ENCODE measurements at regions not wholly inside any gene's neighbourhood (a gene's known extent, or its start where the extent isn't known, plus 50 kb on each side); places are given as distances from the start of the nearest gene placed in this dataset.

- no peak overlapping the region for H3K27ac ChIP-seq (ENCODE audit: extremely low read depth, low read depth, low read length)
- H3K4me3 ChIP-seq (ENCODE audit: low read depth, low read length), result no peak overlapping the region
- TF ChIP-seq ZNF558 (tag by site-specific recombination; IDR thresholded peaks at IDR 0.05), result no peak
- TF ChIP-seq ZNF664 (tag by site-specific recombination; IDR thresholded peaks at IDR 0.05), result no peak
- TF ChIP-seq, protein P1, sequence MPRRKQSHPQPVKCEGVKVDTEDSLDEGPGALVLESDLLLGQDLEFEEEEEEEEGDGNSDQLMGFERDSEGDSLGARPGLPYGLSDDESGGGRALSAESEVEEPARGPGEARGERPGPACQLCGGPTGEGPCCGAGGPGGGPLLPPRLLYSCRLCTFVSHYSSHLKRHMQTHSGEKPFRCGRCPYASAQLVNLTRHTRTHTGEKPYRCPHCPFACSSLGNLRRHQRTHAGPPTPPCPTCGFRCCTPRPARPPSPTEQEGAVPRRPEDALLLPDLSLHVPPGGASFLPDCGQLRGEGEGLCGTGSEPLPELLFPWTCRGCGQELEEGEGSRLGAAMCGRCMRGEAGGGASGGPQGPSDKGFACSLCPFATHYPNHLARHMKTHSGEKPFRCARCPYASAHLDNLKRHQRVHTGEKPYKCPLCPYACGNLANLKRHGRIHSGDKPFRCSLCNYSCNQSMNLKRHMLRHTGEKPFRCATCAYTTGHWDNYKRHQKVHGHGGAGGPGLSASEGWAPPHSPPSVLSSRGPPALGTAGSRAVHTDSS (tag by site-specific recombination; IDR thresholded peaks at IDR 0.05), result no peak
- no peak for TF ChIP-seq ZFP69B (tag by site-specific recombination; IDR thresholded peaks at IDR 0.05)
- no peak for TF ChIP-seq ZNF580 (tag by site-specific recombination; IDR thresholded peaks at IDR 0.05)
- no peak for TF ChIP-seq ZNF223 (tag by site-specific recombination; IDR thresholded peaks at IDR 0.05)
- TF ChIP-seq, protein P2, sequence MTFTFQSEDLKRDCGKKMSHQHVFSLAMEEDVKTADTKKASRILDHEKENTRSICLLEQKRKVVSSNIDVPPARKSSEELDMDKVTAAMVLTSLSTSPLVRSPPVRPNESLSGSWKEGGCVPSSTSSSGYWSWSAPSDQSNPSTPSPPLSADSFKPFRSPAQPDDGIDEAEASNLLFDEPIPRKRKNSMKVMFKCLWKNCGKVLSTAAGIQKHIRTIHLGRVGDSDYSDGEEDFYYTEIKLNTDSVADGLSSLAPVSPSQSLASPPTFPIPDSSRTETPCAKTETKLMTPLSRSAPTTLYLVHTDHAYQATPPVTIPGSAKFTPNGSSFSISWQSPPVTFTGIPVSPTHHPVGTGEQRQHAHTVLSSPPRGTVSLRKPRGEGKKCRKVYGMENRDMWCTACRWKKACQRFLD (tag by site-specific recombination; IDR thresholded peaks at IDR 0.05), result no peak
- TF ChIP-seq ZNF423 (tag by site-specific recombination; IDR thresholded peaks at IDR 0.05), result no peak
- TF ChIP-seq ZNF843 (tag by site-specific recombination; IDR thresholded peaks at IDR 0.05), result no peak
- no peak for TF ChIP-seq GLI2 (tag by site-specific recombination; IDR thresholded peaks at IDR 0.05; ENCODE audit: borderline replicate concordance, low read depth)
- no peak for TF ChIP-seq ZNF544 (tag by site-specific recombination; IDR thresholded peaks at IDR 0.05)
- no peak for TF ChIP-seq BCL6B (tag by site-specific recombination; IDR thresholded peaks at IDR 0.05)
- TF ChIP-seq GFI1B (tag by site-specific recombination; IDR thresholded peaks at IDR 0.05), result no peak
- TF ChIP-seq ZNF610 (tag by site-specific recombination; IDR thresholded peaks at IDR 0.05; ENCODE audit: borderline replicate concordance), result no peak
- no peak for TF ChIP-seq ZBTB49 (tag by site-specific recombination; IDR thresholded peaks at IDR 0.05; ENCODE audit: low read depth)
- no peak for TF ChIP-seq ZNF138 (tag by site-specific recombination; IDR thresholded peaks at IDR 0.05; ENCODE audit: borderline replicate concordance)
- TF ChIP-seq ZNF571 (tag by site-specific recombination; IDR thresholded peaks at IDR 0.05), result no peak
- CTCF ChIA-PET, result no interaction called here
- POLR2A ChIA-PET, result no interaction called here
- H3K4me1 ChIP-seq (ENCODE audit: control insufficient read depth, insufficient read depth, low read length), result no peaks in the 10 kb centered on the region
- H3K36me3 ChIP-seq (ENCODE audit: control insufficient read depth in 2 of 2, insufficient read depth in 1 of 2, low read length in 2 of 2), result no peaks in the 10 kb centered on the region
- H3K9me3 ChIP-seq (ENCODE audit: control insufficient read depth, insufficient read depth, low read depth, low read length), result no peaks in the 10 kb centered on the region
Observed at GRCh38 chr16:5932906-5933305, 835.3 kb upstream of the EEF2KMT start.

DNA sequence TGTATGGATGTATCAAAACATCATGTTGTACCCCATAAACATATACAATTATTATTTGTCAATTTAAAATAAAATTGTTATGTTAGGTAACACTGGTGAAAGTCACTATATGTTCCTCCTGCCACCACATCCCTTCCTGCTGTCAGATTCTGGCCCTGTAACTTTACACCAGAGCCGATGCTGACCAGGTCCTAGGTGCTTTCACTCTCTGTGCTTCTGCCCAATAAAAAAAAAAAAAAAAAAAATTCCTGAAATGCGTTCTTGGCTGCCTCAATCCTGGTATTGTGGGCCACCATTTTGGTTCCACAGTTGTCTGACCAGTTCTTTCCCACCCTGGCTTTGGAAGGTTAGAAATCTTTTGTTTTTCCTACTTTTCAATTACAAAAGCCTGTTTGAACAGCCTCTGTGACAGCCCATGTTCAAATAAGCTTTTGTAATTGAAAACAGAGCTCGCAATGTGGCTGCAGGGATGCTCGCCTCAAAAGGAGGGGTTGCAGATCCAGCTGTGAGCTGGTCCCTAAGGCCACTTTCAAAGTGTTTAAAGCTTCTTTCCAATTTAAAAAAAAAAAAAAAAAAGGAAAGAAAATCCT is 831.0 kb upstream of the EEF2KMT start:
- Histone ChIP-seq H3K27ac (ENCODE audit: extremely low read depth, low read depth, low read length) (no peak overlapping the region), H3K4me3 (ENCODE audit: low read depth, low read length) (no peak overlapping the region), H3K9me3 (ENCODE audit: control insufficient read depth, insufficient read depth, low read depth, low read length) (no peaks in the 10 kb centered on the region), H3K4me1 (ENCODE audit: control insufficient read depth, insufficient read depth, low read length) (no peaks in the 10 kb centered on the region), H3K36me3 (ENCODE audit: control insufficient read depth in 2 of 2, insufficient read depth in 1 of 2, low read length in 2 of 2) (no peaks in the 10 kb centered on the region)
- POLR2A ChIA-PET, result no interaction called here
- CTCF ChIA-PET, result no interaction called here
- TF ChIP-seq TCF7L2 (IDR thresholded peaks at IDR 0.05; ENCODE audit: borderline replicate concordance, low read depth, low read length) (no peak), TRIM28 (IDR thresholded peaks at IDR 0.05; ENCODE audit: borderline replicate concordance, low read length) (no peak)

Measured in HEK293 (cell line).